Tongue (tissue), 1 donor: ENCODE measurements at regions not wholly inside any gene's neighbourhood (a gene's known extent, or its start where the extent isn't known, plus 50 kb on each side); places are given as distances from the start of the nearest gene placed in this dataset.
A peak's percentile ranks its signal among the peaks of the same experiment; 100 is the strongest.

Experiments
- DNase-seq: peaks from one replicate; pipeline ENCODE4 v3.0.0-alpha.2; 2015

DNA sequence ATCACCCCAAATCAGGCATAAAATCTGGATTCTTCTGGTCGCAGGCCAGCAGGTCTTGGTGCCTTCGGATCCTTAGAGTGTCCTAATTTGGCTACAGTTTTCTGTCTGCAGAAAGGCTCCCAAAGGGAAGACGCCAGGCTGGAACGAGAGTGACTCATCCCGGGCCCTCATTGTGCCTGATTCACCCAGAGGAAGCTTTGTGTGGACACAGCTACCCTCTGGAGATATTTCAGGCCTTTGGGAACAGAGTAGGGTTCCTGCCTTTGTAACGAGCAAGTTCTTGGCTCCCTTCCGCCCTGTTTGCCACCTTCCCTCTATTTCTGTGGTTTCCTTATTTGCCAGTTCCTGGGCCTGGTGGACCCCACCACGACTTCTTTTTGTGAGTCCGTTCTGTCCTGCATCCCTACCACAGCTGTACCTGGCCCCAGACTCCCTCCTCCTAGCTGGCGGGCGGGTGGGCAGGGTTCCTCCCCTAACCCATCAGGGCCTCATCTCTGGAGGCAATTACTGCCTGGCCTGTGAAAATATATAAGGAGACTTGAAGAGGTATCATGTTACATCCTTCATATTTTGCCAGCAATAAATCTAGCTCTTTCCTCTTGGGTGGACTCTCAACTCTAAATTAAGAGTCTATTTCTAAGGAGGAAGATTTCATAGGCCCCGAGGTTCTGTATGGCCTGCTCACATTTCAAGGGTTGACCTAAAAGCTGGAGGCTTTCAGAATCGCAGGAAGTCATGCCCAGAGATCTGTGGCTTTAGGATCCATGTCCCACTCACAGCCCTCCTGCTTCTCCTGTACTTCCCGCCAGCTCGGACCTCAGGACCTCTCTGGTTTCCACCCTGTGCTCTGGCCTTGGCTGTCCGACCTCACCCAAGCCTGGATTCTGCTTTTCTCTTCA, 219.2 kb upstream of the ZNF32 start:
- DNase-seq: peak; percentile 44

DNA sequence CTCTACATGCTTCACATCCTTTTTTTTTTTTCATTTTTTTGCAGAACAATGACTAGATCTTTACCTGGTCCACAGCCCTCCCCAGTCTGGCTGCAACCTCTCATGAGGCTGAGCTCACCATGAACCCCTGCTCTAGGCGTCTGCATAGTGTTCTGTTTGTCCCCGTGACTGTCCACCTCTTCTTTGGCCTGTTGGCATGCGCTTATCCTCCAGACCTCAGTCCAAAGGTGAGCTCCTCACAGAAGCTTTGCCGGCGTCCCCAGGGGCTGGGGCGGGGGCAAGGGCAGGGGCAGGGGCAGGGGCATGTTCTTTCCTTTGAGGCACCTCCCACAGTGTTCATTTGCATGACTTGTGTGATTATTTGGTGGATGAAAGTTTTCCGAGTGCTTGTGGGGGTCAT, 218.4 kb upstream of the ZNF32 start:
- DNase-seq: no peak

DNA sequence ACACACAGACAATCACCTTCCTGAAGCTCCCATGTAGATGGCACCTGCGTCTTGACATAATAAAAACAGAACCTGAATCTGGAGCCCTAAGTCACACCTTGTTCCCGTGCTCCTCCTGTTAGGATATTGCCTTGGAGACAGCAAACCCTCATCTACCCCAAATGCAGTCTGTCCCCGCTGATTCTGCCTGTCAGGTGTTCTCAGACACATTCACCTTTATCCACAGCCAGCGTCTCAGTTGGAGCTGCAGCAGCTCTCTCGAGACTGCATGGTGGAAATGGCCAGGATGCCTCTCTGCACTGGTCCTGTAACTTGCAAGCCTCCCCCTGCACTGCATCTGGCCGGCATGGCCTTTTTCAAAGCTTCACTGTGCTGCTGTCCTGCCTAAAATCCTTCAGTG, 218.0 kb upstream of the ZNF32 start:
- DNase-seq: no peak

DNA sequence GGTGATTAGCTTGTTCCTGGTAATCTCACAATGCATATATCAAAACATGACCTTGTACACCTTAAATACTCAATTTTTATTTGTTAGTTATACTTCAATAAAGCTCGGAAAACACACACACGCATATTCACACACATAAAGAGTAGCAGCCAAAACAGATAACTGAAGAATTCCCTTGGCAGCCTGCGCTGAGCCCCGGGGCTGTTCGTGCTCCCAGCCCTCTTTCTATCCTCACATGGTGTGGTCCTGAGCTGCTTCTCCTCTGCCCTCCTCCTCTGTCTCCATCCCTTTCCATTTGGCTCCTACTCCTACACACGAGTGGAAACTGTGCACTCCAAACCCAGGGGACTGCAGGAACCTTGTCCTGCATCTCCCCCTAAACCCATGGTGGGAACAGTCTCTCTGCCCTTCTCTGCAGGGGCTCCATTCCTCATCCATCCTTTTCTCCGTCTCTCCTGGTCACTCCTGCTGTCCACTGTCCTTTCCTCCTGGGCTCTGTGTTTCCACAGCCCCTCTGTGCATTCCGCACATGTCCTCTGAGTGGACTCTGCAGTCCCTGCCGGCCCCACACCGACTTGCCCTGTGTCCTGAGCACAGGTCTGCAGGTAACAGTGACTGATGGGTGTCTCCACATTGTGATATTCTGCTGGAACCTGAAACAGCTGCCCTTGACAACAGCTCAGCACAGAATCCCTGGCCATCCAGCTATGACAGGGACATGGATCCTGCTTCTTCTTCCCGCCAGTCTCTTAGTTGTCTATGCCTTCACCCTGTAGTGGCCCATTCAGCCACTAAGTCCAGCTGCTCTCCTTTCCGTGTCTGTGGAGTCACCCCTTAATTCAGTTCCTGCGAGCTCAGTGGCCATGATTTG, 216.8 kb upstream of the ZNF32 start:
- no peak for DNase-seq

DNA sequence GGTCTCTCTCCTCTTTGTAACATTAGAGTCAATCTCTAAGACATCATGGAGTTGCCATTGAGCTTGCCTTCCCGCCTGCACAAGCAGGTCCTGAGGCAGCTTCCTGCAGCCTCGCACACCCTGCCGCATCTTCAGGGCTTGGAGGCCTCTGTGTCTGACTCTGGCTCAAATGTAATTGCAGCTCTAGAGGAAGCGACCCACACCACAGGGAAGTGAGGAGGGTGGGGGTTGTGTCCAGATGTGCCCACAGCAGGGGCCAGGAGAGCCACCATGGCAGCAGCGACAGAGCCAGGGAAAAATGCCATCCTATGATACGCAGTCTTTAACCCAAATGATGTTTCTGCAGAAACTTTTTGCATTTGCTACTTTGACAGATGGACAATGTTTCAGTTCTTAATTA, 216.0 kb upstream of the ZNF32 start:
- no peak for DNase-seq

DNA sequence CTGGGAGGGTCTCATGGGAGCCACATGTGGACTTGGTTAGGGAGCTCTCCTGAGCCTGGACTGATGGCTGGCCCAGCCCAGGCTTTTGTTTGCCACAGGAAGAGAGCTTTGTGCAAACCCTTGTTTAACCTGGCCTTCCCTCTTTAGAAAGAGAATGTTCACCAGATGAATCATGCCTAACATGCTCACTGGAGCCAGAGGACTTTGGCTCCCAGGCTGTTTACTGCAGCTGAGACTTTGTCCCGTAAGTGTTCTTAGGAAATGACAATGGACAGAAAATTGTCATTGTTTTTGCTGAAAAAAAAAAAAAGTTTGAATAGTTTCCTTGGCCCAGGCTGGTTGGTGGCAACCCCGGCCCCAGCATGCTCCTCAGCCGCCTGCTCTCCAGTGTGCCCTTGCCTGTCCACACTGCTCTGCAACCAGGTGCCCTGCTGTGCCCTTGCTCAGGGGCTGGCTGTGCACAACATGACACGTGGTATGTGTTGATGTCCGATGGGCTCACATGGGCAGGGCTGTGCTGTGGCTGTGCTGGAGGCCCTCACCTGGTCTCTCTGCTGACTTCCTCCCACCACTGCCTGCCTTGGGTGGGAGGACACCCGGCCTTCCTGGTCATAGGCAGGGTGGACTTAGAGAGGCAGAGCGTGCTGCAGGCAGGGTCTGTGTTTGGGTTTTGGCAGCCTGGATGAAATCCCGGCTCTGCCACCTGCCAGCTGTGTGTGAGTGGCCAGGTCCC, 215.3 kb upstream of the ZNF32 start:
- DNase-seq: no peak

DNA sequence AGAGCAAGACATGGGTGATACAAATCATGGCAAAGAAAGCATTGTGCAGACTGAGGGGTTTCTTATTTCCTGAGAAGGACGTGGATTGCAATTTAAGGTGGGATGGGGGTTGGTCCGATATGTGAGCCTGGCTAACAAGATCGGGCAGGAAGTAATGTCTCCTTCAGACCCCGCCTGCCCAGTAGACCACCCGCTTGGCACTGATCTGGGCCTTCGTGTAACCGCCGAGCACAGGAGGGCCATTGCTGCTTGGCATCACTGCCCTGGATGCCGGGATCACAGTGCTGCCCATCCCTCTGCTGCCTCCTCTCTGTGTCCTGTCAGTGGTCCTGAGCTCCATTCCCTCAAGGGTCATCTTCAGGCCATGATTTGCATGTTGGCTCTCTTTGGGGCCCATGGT, 214.6 kb upstream of the ZNF32 start:
- no peak for DNase-seq

DNA sequence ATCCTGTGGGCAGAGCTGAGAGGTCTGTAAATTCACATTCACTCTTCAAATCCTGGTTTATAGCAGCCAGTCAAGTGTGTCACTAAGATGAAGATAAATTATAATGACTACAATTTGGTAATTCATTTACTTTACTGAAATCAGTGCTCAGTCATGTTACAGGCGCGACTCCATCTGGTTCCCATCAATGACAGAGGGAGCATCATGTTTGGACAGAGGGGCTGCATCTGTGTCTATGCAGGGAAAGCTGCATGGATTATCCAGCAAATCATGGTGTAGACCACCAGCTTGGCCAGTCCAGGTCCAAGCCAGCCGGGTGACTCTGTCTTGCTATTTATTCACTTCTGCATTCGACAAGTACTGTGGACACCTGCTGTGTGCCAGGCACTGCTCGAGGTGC, 214.1 kb upstream of the ZNF32 start:
- DNase-seq: no peak

DNA sequence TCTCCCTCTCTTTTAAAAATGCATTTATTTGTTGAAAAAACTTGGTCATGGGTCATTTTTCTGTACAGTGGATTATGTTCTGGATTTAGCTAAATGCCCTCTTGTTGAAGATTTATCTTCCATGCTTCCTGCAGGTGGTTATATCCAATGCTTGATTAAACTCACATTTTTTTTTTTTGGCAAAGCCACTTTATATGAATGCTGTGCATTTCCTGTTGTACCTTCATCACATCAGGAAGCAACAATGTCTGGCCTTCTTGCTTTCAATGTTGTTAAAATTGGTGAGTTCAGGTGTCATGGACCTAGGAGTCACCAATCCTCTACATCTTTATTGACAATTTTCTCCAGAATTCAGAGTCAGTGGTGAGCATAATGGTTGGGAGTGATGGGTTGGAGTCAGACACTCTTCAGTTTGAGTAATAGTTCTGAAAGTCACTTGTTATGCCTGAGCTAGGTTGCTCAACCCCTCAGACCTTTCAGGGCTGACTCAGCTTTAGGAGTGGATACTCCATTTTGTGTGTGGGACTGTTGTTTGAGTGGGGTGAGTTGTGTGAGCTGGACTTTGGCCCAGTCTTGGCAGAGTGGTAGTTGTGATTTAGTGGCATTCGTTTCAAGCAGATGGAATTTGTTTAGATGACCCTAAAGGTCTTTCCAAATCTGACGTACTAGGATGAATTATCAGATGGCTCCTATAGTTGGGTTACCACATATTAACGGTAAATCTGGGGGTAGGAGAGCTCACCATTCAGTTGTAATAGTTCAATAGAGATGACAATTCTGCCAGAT, 213.5 kb upstream of the ZNF32 start:
- no peak for DNase-seq

DNA sequence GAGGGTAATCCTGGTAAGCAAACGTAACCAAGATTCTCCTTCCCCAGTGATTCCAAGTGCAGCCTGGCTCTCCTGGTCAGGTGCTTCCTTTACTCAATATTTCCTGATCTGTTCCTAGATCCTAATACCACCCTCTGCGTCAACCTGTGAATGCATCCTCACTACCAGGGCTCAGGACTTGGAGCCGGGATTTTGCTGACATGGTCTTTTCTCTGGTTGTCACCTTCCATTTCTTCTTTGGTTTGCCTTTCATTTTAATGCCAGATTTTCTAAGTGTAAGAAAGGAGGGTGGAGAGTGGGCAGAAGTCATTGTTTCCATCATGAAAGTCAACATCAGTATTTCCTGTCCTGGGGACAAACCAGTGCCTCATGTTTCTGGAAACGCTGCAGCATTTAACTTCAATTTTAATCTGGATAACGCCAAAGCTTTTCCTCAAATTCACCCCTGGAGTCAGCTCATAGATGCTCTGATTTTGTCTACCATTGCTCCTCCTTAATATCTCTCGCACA, 210.4 kb upstream of the ZNF32 start:
- DNase-seq: no peak

DNA sequence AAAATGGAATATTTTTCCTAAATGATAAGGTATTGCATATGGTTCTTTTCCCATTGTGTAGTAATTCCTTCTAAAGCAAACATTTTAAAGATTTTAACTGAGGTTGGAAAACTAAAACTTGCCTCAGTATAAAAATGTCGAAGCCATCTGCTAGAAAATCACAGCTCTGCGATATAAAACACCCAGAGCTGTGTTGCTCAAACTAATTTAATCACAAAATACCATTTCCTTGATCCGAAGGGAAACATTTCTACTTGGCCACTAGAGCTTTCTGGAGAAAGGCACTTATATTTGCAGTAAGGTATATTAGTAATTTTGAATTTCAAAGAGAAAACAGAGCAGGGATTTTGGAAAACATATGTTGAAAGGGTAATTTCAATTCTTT, 209.2 kb upstream of the ZNF32 start:
- DNase-seq: no peak

DNA sequence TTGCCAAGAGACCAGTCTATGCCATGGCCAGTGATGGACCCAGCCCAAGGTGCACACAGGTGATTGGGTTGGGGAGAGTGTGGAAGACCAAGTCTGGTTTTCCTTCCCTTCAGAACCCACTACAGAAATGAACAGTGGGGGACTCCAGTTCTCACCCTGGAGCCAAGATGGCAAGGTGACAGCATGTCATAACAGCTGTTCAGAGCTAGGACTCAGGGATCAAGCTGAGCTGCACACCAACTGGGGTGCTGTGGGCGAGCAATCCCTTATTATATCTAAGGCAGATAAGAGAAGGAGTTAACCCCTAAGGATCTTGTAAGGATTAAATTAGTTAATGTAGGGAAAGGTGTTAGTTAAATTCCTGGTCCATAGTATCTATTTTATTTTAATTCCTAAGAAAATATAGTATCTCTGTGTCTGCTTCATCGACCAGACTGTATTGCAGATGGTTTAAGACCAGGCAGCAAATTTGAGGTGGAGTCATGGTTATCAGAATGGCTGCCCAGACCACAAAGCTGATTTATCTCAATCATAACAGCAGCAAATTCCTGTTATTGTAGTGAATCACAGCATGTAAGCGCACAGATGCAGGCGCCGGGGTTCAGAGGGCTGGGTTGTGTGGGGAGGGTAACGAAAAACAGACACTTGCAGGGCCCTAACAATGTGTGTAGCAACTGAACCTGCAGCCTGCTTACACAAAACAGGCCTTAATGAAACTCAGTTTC, 208.7 kb upstream of the ZNF32 start:
- DNase-seq: no peak

DNA sequence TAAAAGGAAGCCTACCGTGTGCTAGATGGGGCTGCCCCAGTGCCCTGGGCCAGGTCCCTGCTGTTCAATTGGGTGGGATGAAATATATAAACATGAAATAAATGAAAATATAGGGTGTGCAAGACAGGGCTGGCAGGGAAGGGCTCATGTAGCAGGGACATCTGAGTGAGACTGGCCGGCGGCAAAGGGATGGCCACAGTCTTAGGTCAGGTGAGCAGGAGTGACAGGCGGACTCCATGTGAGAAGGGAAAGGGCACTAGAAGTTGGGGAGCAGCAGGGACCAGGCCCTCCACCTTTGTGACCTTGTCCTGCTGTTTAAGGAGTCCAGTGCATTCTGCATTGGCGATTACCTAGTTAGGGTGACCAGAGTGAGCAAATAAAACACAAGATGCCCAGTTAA, 207.6 kb upstream of the ZNF32 start:
- DNase-seq: no peak

DNA sequence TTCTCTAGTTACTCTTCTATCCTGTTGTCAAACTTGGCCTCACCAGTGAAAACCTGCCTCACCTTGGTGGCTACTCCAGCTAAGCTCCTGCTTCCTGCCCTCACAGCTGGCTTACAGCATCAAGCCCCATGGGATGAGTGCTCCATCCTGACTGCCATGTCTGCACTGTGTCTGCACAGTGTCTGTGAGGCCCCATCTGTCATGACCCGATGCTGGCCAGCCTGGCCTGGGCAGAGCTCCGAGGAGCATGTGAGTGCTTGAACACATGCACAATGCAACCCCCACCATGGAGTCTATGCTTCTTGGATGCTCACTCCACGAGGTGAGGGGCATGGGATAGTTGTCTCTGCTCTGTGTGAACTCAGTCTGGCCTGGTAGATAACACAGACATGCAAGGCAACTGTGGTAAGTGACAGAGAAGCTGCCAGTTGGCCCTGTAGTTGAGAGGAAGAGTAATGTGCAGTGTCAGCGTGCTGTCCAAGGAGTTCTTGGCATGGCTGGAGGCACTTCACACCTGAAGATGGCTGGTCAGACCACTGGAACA, 207.1 kb upstream of the ZNF32 start:
- DNase-seq: no peak

DNA sequence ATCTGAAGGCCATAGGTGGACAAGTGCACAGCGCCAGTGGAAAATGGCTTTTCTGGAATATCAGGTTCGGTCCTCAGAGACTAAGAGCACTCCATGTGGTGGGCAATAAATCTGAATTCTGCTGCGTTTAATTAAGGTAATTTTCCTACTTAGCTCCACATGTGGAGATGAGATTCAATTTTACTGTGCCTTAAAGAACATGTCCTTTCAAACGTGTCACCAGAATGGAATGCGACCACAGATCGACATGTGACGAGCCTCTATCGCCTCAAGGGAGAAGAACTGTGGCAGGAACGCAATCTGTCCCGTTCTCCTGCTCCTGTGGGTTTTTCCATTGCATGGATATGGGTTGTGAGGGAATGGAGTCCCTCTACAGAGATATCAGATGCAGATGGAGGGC, 205.3 kb upstream of the ZNF32 start:
- DNase-seq: no peak

DNA sequence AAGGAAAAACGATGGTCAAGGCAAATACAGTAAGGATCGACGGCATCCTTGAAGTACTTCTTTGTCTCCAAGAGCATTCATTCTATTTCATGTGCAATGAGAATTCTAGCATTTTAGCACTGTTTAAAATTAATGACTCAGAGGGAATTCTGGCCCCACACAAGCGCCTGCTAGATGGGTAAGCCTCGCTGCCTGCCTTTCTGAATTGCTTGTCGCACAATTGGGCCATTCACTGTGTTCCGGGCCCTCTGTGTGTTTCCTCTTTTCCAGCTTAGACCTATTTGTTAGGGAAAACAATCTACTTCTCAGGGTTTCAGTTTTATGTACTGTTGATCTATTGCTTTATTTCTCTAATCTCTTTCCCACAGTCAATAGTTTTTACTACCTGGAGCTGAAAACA, 204.7 kb upstream of the ZNF32 start:
- no peak for DNase-seq

DNA sequence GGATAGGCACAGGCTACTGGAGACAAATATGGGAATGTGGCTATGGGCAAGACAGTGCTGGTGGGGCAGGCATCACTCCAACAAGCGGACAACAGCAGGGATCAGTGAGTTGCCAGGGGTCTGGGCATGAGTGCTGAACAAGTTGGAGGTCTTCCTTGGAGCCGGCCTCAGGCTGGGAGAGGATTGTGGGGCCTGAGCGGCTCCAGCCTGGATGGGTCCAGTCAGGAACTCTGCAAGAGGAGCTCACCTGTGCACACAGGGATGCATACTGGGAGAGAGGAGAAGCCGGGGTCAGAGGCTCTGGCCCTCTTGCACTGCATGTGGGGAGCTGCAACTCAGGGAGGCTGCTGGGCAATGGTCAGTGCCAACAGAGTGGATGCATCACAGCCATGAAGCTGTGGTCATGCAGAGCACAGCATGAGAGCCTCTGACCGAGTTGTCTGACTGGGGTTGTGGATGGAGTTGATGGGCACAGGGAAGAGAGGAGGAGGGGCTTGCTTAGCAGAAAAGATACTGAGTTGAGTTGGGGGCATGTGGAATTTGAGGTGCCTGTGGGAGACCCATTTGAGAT, 204.0 kb upstream of the ZNF32 start:
- DNase-seq: no peak

DNA sequence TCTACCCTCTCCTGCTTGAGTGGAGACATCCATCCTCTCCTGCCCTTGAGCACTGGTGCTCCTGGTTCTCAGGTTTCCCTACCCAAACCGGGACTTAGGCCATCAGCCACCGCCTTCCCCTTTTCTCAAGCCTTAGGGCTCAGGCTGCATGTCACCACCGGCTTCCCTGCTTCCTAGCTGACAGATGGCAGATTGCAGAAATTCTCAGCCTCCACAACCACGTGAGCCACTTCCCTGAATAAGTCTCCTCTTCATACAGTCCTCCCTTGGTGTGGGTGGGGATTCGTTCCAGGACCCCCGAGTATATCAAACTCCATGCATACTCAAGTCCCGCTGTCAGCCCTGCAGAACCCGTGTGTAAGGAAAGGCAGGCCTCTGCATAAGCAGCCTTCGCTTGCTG, 203.5 kb upstream of the ZNF32 start:
- DNase-seq: peak; percentile 40

DNA sequence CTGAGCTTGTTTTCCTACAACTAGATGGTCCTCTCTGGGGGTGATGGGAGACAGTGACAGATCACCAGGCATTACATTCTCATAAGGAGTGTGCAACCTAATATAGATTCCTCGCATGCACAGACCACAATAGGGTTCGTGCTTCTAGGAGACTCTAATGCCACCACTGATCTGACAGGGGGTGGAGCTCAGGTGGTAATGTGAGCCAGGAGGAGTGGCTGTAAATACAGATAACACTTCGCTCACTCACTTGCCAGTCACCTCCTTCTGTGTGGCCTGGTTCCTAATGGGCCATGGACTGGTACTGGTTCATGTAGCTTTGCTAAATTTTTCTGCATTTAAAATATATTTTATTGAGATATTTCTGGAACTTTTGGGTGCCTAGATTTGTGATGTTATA, 202.3 kb upstream of the ZNF32 start:
- DNase-seq: no peak

DNA sequence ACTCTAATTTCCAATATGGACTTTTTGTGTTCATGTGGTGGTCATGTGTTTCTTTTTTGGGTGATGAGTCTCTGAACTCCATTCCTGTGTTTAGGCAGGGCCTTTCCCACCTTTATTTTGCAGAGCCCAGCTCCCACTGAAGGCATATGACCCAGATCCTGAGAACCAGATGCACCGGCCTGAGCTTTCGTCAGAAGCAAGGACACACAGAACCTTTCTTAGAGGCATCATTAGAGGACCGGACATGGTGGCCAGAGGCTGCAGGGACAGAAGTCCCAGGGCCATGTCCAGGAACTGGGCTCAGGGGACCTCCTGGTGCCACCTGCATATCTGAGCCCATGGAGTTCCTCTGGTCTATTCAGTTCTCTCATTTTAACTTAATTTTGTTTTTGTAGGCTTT, 200.9 kb upstream of the ZNF32 start:
- DNase-seq: no peak

DNA sequence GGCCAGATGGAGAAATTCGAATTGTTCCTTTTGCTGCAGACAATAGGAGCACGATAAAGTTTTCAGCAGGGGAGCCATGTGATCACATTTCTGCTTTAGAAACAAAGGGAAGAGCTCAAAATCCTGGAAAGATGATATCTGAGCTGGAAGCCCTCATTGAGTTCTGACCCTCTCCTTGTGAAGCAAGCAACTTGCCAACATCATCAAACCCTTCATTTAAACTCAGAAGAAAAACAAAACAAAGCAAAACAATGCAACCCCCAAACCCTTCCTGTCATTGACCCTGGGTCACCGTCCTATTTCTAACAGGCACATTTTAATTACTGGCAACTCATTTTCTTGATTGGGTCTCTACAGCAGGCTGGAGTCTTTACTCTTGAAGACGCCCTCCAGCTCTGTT, 198.3 kb upstream of the ZNF32 start:
- no peak for DNase-seq
